KMS-11 (cell line): ENCODE measurements at regions not wholly inside any gene's neighbourhood (a gene's known extent, or its start where the extent isn't known, plus 50 kb on each side); places are given as distances from the start of the nearest gene placed in this dataset.

Source experiments
- H2AFZ ChIP-seq: fragments of 200-600 bp; sonication (generic); 2 replicates; pipeline ENCODE4 v1.6.1; 2016; ENCODE audit warnings: antibody characterized with exemption, mixed run types, low read depth
- H3K27ac ChIP-seq: fragments of 200-600 bp; sonication (generic); 2 replicates; pipeline ENCODE4 v1.6.1; 2016; ENCODE audit warnings: mild to moderate bottlenecking, mixed run types
- H3K27me3 ChIP-seq: fragments of 200-600 bp; sonication (generic); 2 replicates; pipeline ENCODE4 v1.6.1; 2017; ENCODE audit warnings: mild to moderate bottlenecking, low read depth, mixed run types, moderate library complexity; ENCODE audit not compliant: insufficient read depth
- H3K36me3 ChIP-seq: fragments of 200-600 bp; sonication (generic); 2 replicates; pipeline ENCODE4 v1.6.1; 2017; ENCODE audit warnings: mild to moderate bottlenecking, mixed run types; ENCODE audit not compliant: insufficient read depth
- H3K4me1 ChIP-seq: fragments of 200-600 bp; sonication (generic); 2 replicates; pipeline ENCODE4 v1.6.1; 2016; ENCODE audit warnings: mild to moderate bottlenecking, low read depth, mixed run types; ENCODE audit not compliant: poor library complexity, severe bottlenecking
- H3K4me2 ChIP-seq: fragments of 200-600 bp; sonication (generic); 2 replicates; pipeline ENCODE4 v1.7.0; 2016; ENCODE audit warnings: mild to moderate bottlenecking, mixed run types
- H3K4me3 ChIP-seq: fragments of 200-600 bp; sonication (generic); IDR thresholded peaks from 2 replicates; pipeline ENCODE4 v1.6.1; 2017; ENCODE audit warnings: low read depth, low read length, mixed read lengths; ENCODE audit not compliant: insufficient read depth
- H3K79me2 ChIP-seq: fragments of 200-600 bp; sonication (generic); 2 replicates; pipeline ENCODE4 v1.6.1; 2016; ENCODE audit warnings: low read depth, mixed run types; ENCODE audit not compliant: insufficient read depth
- H3K9ac ChIP-seq: fragments of 200-600 bp; sonication (generic); 2 replicates; pipeline ENCODE4 v1.6.1; 2016; ENCODE audit warnings: mild to moderate bottlenecking, mixed run types
- H4K20me1 ChIP-seq: fragments of 200-600 bp; sonication (generic); 2 replicates; pipeline ENCODE4 v1.6.1; 2016; ENCODE audit warnings: mild to moderate bottlenecking, mixed run types; ENCODE audit not compliant: insufficient read depth
- CTCF ChIP-seq: fragments of 200-600 bp; sonication (generic); conservative IDR thresholded peaks from 2 replicates; pipeline ENCODE4 v1.6.1; 2017; ENCODE audit warnings: low read depth, mild to moderate bottlenecking, antibody characterized with exemption, low read length, moderate library complexity, mixed read lengths

DNA sequence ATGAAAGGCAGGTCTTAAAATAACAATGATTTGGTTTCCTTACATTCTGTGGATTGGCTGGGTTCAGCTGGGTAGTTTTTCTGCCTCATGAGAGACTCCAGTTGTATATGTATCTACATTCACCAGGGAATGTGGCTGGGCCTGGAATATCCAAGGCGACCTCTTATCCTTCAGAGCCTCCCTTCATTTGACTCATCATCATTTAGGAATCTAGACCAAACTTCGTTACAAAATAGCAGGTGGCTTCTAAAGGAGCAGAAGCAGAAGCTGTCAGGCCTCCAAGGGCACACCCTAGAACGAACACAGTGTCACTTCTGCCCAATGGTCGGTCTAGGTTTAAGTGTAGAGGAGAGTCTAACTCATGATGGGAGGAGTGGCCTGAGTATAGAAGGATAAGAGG lies 204.2 kb downstream of the EN1 start:
- Histone ChIP-seq H3K9ac (no peak overlapping the region), H3K4me3 (no peak overlapping the region), H3K79me2 (no peaks in the 10 kb centered on the region), H3K4me2 (no peak overlapping the region), H3K27ac (no peak overlapping the region), H2AFZ (no peak overlapping the region), H3K36me3 (no peaks in the 10 kb centered on the region), H4K20me1 (no peaks in the 10 kb centered on the region), H3K27me3 (no peaks in the 10 kb centered on the region), H3K4me1 (no peaks in the 10 kb centered on the region)
- TF ChIP-seq CTCF: no peak

- Histone ChIP-seq H3K4me2 (no peak overlapping the region), H3K4me3 (no peak overlapping the region), H3K79me2 (no peaks in the 10 kb centered on the region), H3K9ac (no peak overlapping the region), H3K27ac (no peak overlapping the region), H4K20me1 (no peaks in the 10 kb centered on the region), H3K27me3 (no peaks in the 10 kb centered on the region), H3K4me1 (no peaks in the 10 kb centered on the region), H2AFZ (no peak overlapping the region), H3K36me3 (no peaks in the 10 kb centered on the region)
- no peak for TF ChIP-seq CTCF
Observed at GRCh38 chr2:118642501-118642900, 204.9 kb downstream of the EN1 start.

DNA sequence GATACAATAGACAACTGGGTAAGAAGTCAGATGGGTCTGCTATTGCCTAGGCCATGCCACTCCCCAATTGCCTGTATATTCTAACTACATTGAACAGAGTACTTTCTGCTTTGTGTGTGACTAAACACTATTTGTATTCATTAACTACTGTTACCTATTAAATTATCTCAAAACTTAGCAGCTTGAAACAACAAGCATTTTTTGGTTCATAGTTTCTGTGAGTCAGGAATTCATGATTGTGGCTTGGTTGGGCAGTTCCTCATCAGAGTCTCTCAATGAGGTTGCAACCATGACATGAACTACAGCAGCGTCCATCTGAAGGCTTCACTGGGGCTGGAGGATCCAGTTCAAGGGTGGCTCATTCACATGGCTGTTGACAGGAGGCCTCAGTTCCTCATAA lies 205.7 kb downstream of the EN1 start:
- H2AFZ ChIP-seq: no peak overlapping the region
- no peak overlapping the region for H3K4me3 ChIP-seq
- no peaks in the 10 kb centered on the region for H4K20me1 ChIP-seq
- TF ChIP-seq CTCF: no peak
- H3K9ac ChIP-seq: no peak overlapping the region
- no peak overlapping the region for H3K27ac ChIP-seq
- no peaks in the 10 kb centered on the region for H3K36me3 ChIP-seq
- no peaks in the 10 kb centered on the region for H3K79me2 ChIP-seq
- H3K4me1 ChIP-seq: no peaks in the 10 kb centered on the region
- H3K27me3 ChIP-seq: no peaks in the 10 kb centered on the region
- H3K4me2 ChIP-seq: no peak overlapping the region

GRCh38 chr2:118639371-118639770 lies 208.1 kb downstream of the EN1 start:
- no peaks in the 10 kb centered on the region for H4K20me1 ChIP-seq
- no peaks in the 10 kb centered on the region for H3K36me3 ChIP-seq
- no peak overlapping the region for H3K4me3 ChIP-seq
- no peak overlapping the region for H3K4me2 ChIP-seq
- H3K4me1 ChIP-seq: no peaks in the 10 kb centered on the region
- H3K27ac ChIP-seq: no peak overlapping the region
- TF ChIP-seq CTCF: no peak
- H3K9ac ChIP-seq: no peak overlapping the region
- no peak overlapping the region for H2AFZ ChIP-seq
- no peaks in the 10 kb centered on the region for H3K79me2 ChIP-seq
- no peaks in the 10 kb centered on the region for H3K27me3 ChIP-seq

- Histone ChIP-seq H3K4me2 (no peak overlapping the region), H2AFZ (no peak overlapping the region), H3K79me2 (no peaks in the 10 kb centered on the region), H3K36me3 (no peaks in the 10 kb centered on the region), H3K4me1 (no peaks in the 10 kb centered on the region), H3K27ac (no peak overlapping the region), H3K27me3 (no peaks in the 10 kb centered on the region), H3K9ac (no peak overlapping the region), H3K4me3 (no peak overlapping the region), H4K20me1 (no peaks in the 10 kb centered on the region)
- TF ChIP-seq CTCF: no peak
Observed at GRCh38 chr2:118638453-118638852, 209.0 kb downstream of the EN1 start.
